ENCODE measurements at regions not wholly inside any gene's neighbourhood (a gene's known extent, or its start where the extent isn't known, plus 50 kb on each side); places are given as distances from the start of the nearest gene placed in this dataset.

DNA sequence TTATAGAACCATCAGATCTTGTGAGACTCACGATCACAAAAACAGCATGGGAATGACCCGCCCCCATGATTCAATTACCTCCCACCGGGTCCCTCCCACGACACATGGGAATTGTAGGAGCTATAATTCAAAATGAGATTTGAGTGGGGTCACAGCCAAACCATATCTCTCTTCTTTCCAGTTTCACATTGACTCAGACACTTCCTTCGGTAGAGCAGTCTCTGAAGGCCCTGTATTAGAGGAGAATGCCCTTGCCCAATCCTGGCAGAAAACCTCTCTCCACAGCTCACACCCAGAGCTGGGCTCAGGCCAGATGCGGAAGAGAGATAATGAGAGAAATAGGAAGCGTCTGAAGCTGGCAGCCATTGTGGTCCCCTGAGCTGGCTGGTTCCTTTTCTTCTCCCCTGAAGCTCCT is 72.4 kb upstream of the CLDN10 start:
- Histone ChIP-seq H3K4ac (ENCODE audit: low read length) (no peak overlapping the region), H3K36me3 (replicated peaks in 1 of 2; ENCODE audit: control insufficient read depth in 2 of 2, insufficient read depth in 2 of 2, low read length in 2 of 2) (no peaks in the 10 kb centered on the region), H2BK15ac (ENCODE audit: low read length) (no peak overlapping the region), H4K8ac (ENCODE audit: low read depth, low read length) (no peak overlapping the region), H3K9ac (ENCODE audit: low read depth, low read length, poor library complexity) (no peak overlapping the region), H3K9me3 (replicated peaks in 1 of 2; ENCODE audit: control insufficient read depth in 2 of 2, insufficient read depth in 1 of 2, low read depth in 1 of 2, low read length in 2 of 2) (no peaks in the 10 kb centered on the region), H3K23ac (ENCODE audit: low read depth, low read length, poor library complexity) (no peak overlapping the region), H2AFZ (ENCODE audit: low read length) (peak overlapping the region; percentile 9), H2BK120ac (ENCODE audit: low read depth, low read length) (no peak overlapping the region), H3K79me1 (ENCODE audit: low read depth, low read length) (no peaks in the 10 kb centered on the region), H3K27me3 (ENCODE audit: control insufficient read depth in 3 of 3, insufficient read depth in 3 of 3, low read depth in 1 of 3, low read length in 3 of 3) (peaks cover 0 to 21% (median 0%) of the 10 kb centered on the region in 3 experiments), H2AK5ac (ENCODE audit: low read depth, low read length) (no peak overlapping the region), H3K14ac (ENCODE audit: low read length) (no peak overlapping the region), H3K4me1 (ENCODE audit: control insufficient read depth in 2 of 2, insufficient read depth in 1 of 2, low read depth in 1 of 2, low read length in 2 of 2) (no peaks in the 10 kb centered on the region), H3K4me3 (ENCODE audit: low read length in 2 of 2) (no peak overlapping the region), H3K18ac (ENCODE audit: low read length) (no peak overlapping the region), H3K27ac (replicated peaks; ENCODE audit: low read length) (no peak overlapping the region), H4K91ac (ENCODE audit: low read depth, low read length, poor library complexity) (no peak overlapping the region), H2BK5ac (ENCODE audit: low read length) (no peak overlapping the region), H2BK12ac (ENCODE audit: low read length) (no peak overlapping the region), H3K4me2 (ENCODE audit: insufficient read depth, low read length, poor library complexity, severe bottlenecking) (no peak overlapping the region)
- no peak for DNase-seq (ENCODE audit: low spot score)
- no CpG with 5 or more reads among the region's 7 CpGs for WGBS, 2 donors (ENCODE audit: extremely low coverage in 2 of 2, insufficient read length in 2 of 2, insufficient replicate concordance in 1 of 2)

GRCh38 chr13:95480791-95481780 is 71.4 kb upstream of the CLDN10 start:
- Histone ChIP-seq H3K14ac (ENCODE audit: low read length) (no peak overlapping the region), H2BK5ac (ENCODE audit: low read length) (no peak overlapping the region), H3K9me3 (replicated peaks in 1 of 2; ENCODE audit: control insufficient read depth in 2 of 2, insufficient read depth in 1 of 2, low read depth in 1 of 2, low read length in 2 of 2) (no peaks in the 10 kb centered on the region), H3K4me3 (ENCODE audit: low read length in 2 of 2) (no peak overlapping the region), H3K9ac (ENCODE audit: low read depth, low read length, poor library complexity) (no peak overlapping the region), H3K79me1 (ENCODE audit: low read depth, low read length) (no peaks in the 10 kb centered on the region), H3K4me1 (ENCODE audit: control insufficient read depth in 2 of 2, insufficient read depth in 1 of 2, low read depth in 1 of 2, low read length in 2 of 2) (no peaks in the 10 kb centered on the region), H2AK5ac (ENCODE audit: low read depth, low read length) (no peak overlapping the region), H4K8ac (ENCODE audit: low read depth, low read length) (no peak overlapping the region), H3K4me2 (ENCODE audit: insufficient read depth, low read length, poor library complexity, severe bottlenecking) (no peak overlapping the region), H3K36me3 (replicated peaks in 1 of 2; ENCODE audit: control insufficient read depth in 2 of 2, insufficient read depth in 2 of 2, low read length in 2 of 2) (no peaks in the 10 kb centered on the region), H3K4ac (ENCODE audit: low read length) (no peak overlapping the region), H2BK120ac (ENCODE audit: low read depth, low read length) (no peak overlapping the region), H3K23ac (ENCODE audit: low read depth, low read length, poor library complexity) (no peak overlapping the region), H2AFZ (ENCODE audit: low read length) (no peak overlapping the region), H3K27me3 (ENCODE audit: control insufficient read depth in 3 of 3, insufficient read depth in 3 of 3, low read depth in 1 of 3, low read length in 3 of 3) (peaks cover 0 to 15% (median 0%) of the 10 kb centered on the region in 3 experiments), H4K91ac (ENCODE audit: low read depth, low read length, poor library complexity) (no peak overlapping the region), H2BK12ac (ENCODE audit: low read length) (no peak overlapping the region), H2BK15ac (ENCODE audit: low read length) (no peak overlapping the region), H3K27ac (replicated peaks; ENCODE audit: low read length) (no peak overlapping the region), H3K18ac (ENCODE audit: low read length) (no peak overlapping the region)
- WGBS, 2 donors (ENCODE audit: extremely low coverage in 2 of 2, insufficient read length in 2 of 2, insufficient replicate concordance in 1 of 2) = no CpG with 5 or more reads among the region's 7 CpGs
- no peak for DNase-seq (ENCODE audit: low spot score)

DNA sequence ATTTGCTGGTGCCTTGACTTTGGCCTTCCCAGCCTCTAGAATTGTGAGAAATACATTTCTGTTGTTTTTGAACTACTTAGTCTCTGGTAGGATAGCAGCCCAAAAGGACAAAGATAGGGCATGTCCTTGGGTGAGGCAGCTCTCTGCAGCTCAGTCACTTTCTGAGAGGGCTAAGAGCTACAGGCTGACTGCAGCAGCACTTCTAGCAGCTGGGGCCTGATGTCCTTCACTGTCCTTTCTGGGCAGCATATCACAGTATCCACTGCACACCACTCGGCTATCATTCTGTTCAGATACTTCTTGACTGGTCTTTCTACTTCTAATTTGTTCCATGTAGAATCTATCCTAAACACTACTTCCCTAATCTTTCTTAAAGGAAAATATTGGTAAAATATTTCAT is 68.5 kb upstream of the CLDN10 start:
- H2BK5ac ChIP-seq (ENCODE audit: low read length) = no peak overlapping the region
- H3K18ac ChIP-seq (ENCODE audit: low read length) = no peak overlapping the region
- no peak overlapping the region for H2BK12ac ChIP-seq (ENCODE audit: low read length)
- no peak overlapping the region for H3K9ac ChIP-seq (ENCODE audit: low read depth, low read length, poor library complexity)
- H4K8ac ChIP-seq (ENCODE audit: low read depth, low read length) = no peak overlapping the region
- no peak overlapping the region for H3K4me3 ChIP-seq (ENCODE audit: low read length in 2 of 2)
- no peak overlapping the region for H3K27ac ChIP-seq (replicated peaks; ENCODE audit: low read length)
- H3K36me3 ChIP-seq (replicated peaks in 1 of 2; ENCODE audit: control insufficient read depth in 2 of 2, insufficient read depth in 2 of 2, low read length in 2 of 2) = no peaks in the 10 kb centered on the region
- H2AFZ ChIP-seq (ENCODE audit: low read length) = no peak overlapping the region
- H2BK120ac ChIP-seq (ENCODE audit: low read depth, low read length) = no peak overlapping the region
- WGBS, 2 donors (ENCODE audit: extremely low coverage in 2 of 2, insufficient read length in 2 of 2, insufficient replicate concordance in 1 of 2) = no CpG with 5 or more reads among the region's 1 CpG
- H2BK15ac ChIP-seq (ENCODE audit: low read length) = no peak overlapping the region
- no peaks in the 10 kb centered on the region for H3K9me3 ChIP-seq (replicated peaks in 1 of 2; ENCODE audit: control insufficient read depth in 2 of 2, insufficient read depth in 1 of 2, low read depth in 1 of 2, low read length in 2 of 2)
- no peak overlapping the region for H3K23ac ChIP-seq (ENCODE audit: low read depth, low read length, poor library complexity)
- H4K91ac ChIP-seq (ENCODE audit: low read depth, low read length, poor library complexity) = no peak overlapping the region
- no peak for DNase-seq (ENCODE audit: low spot score)
- H2AK5ac ChIP-seq (ENCODE audit: low read depth, low read length) = no peak overlapping the region
- H3K14ac ChIP-seq (ENCODE audit: low read length) = no peak overlapping the region
- H3K4me2 ChIP-seq (ENCODE audit: insufficient read depth, low read length, poor library complexity, severe bottlenecking) = no peak overlapping the region
- H3K79me1 ChIP-seq (ENCODE audit: low read depth, low read length) = no peaks in the 10 kb centered on the region
- no peak overlapping the region for H3K4ac ChIP-seq (ENCODE audit: low read length)
- peaks cover 0 to 3% (median 0%) of the 10 kb centered on the region in 3 experiments for H3K27me3 ChIP-seq (ENCODE audit: control insufficient read depth in 3 of 3, insufficient read depth in 3 of 3, low read depth in 1 of 3, low read length in 3 of 3)
- no peaks in the 10 kb centered on the region for H3K4me1 ChIP-seq (ENCODE audit: control insufficient read depth in 2 of 2, insufficient read depth in 1 of 2, low read depth in 1 of 2, low read length in 2 of 2)

GRCh38 chr13:95485045-95485517 is 67.4 kb upstream of the CLDN10 start:
- Histone ChIP-seq H2BK15ac (ENCODE audit: low read length) (no peak overlapping the region), H3K23ac (ENCODE audit: low read depth, low read length, poor library complexity) (no peak overlapping the region), H3K9me3 (replicated peaks in 1 of 2; ENCODE audit: control insufficient read depth in 2 of 2, insufficient read depth in 1 of 2, low read depth in 1 of 2, low read length in 2 of 2) (no peaks in the 10 kb centered on the region), H3K4ac (ENCODE audit: low read length) (no peak overlapping the region), H3K27me3 (ENCODE audit: control insufficient read depth in 3 of 3, insufficient read depth in 3 of 3, low read depth in 1 of 3, low read length in 3 of 3) (peaks cover 0 to 3% (median 0%) of the 10 kb centered on the region in 3 experiments), H3K14ac (ENCODE audit: low read length) (no peak overlapping the region), H4K91ac (ENCODE audit: low read depth, low read length, poor library complexity) (no peak overlapping the region), H3K18ac (ENCODE audit: low read length) (no peak overlapping the region), H2BK12ac (ENCODE audit: low read length) (no peak overlapping the region), H2AK5ac (ENCODE audit: low read depth, low read length) (no peak overlapping the region), H3K4me2 (ENCODE audit: insufficient read depth, low read length, poor library complexity, severe bottlenecking) (no peak overlapping the region), H3K4me3 (ENCODE audit: low read length in 2 of 2) (peak overlapping the region in 1 of 2 donors; percentile 48), H3K36me3 (replicated peaks in 1 of 2; ENCODE audit: control insufficient read depth in 2 of 2, insufficient read depth in 2 of 2, low read length in 2 of 2) (no peaks in the 10 kb centered on the region), H3K9ac (ENCODE audit: low read depth, low read length, poor library complexity) (no peak overlapping the region), H3K27ac (replicated peaks; ENCODE audit: low read length) (no peak overlapping the region), H2BK120ac (ENCODE audit: low read depth, low read length) (no peak overlapping the region), H3K79me1 (ENCODE audit: low read depth, low read length) (no peaks in the 10 kb centered on the region), H2AFZ (ENCODE audit: low read length) (peak overlapping the region; percentile 73), H4K8ac (ENCODE audit: low read depth, low read length) (no peak overlapping the region), H3K4me1 (ENCODE audit: control insufficient read depth in 2 of 2, insufficient read depth in 1 of 2, low read depth in 1 of 2, low read length in 2 of 2) (no peaks in the 10 kb centered on the region), H2BK5ac (ENCODE audit: low read length) (no peak overlapping the region)
- no peak for DNase-seq (ENCODE audit: low spot score)
- no CpG with 5 or more reads among the region's 5 CpGs for WGBS, 2 donors (ENCODE audit: extremely low coverage in 2 of 2, insufficient read length in 2 of 2, insufficient replicate concordance in 1 of 2)

Data from neuronal stem cell (in vitro differentiated cells).